IMR-90 (cell line): ENCODE measurements at regions not wholly inside any gene's neighbourhood (a gene's known extent, or its start where the extent isn't known, plus 50 kb on each side); places are given as distances from the start of the nearest gene placed in this dataset.

Source experiments
- CEBPB ChIP-seq: IDR thresholded peaks from 2 replicates; pipeline ENCODE4 v1.6.1; 2012; ENCODE audit warnings: low read depth, low read length, improper control_type of control experiment
- CTCF ChIP-seq: conservative IDR thresholded peaks from 2 replicates; pipeline ENCODE4 v1.5.1; 2012; ENCODE audit warnings: mild to moderate bottlenecking, low read depth, low read length, improper control_type of control experiment
- FOS ChIP-seq: fragments of 150-350 bp; IDR thresholded peaks from 2 replicates; pipeline ENCODE4 v1.6.1; 2016; ENCODE audit warnings: low read depth, low read length
- NFE2L2 ChIP-seq: fragments of 150-350 bp; IDR thresholded peaks from 2 replicates; pipeline ENCODE4 v1.6.1; 2016; ENCODE audit warnings: low read depth, mild to moderate bottlenecking, low read length
- POLR2A ChIP-seq: IDR thresholded peaks from 2 replicates; pipeline ENCODE4 v1.6.1; 2012; ENCODE audit warnings: mild to moderate bottlenecking, low read depth, low read length
- RAD21 ChIP-seq: IDR thresholded peaks from 2 replicates; pipeline ENCODE4 v1.6.1; 2012; ENCODE audit warnings: low read length, improper control_type of control experiment
- RCOR1 ChIP-seq: IDR thresholded peaks from 2 replicates; pipeline ENCODE4 v1.6.1; 2012; ENCODE audit warnings: mild to moderate bottlenecking, low read length, improper control_type of control experiment; ENCODE audit not compliant: insufficient replicate concordance
- RFX5 ChIP-seq: IDR thresholded peaks from 2 replicates; pipeline ENCODE4 v1.8.0; 2012; ENCODE audit warnings: low read depth, mild to moderate bottlenecking, low read length, moderate library complexity
- USF2 ChIP-seq: fragments of 150-350 bp; IDR thresholded peaks from 2 replicates; pipeline ENCODE4 v1.6.1; 2017; ENCODE audit warnings: mild to moderate bottlenecking, antibody characterized with exemption, low read length, low read depth

DNA sequence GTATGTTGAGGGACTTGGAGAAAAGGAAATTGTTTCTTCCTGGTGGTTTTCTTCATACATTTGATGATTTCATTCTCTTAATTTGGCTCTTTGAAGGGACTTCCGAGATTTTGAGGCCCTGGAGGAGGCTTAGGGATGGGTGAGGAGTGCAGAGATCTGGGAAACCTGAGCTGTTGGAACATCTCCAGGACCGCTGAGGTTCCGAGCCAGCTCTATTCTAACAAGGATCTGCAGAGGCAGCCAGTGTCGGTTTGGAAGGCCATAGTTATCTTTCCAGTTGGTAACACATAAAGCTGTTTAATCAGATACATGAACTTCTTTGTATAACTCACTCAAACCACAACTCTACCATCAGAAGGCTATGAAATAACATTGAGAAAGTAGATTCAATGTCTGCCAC, 70.3 kb upstream of the UPP2 start:
- no peak for TF ChIP-seq RCOR1
- no peak for TF ChIP-seq CTCF
- no peak for TF ChIP-seq POLR2A
- TF ChIP-seq RFX5: no peak
- no peak for TF ChIP-seq CEBPB
- no peak for TF ChIP-seq USF2
- no peak for TF ChIP-seq RAD21
- TF ChIP-seq FOS: no peak
- TF ChIP-seq NFE2L2: no peak
